NCI-H1417 (cell line): ENCODE measurements at regions not wholly inside any gene's neighbourhood (a gene's known extent, or its start where the extent isn't known, plus 50 kb on each side); places are given as distances from the start of the nearest gene placed in this dataset.
"Not testable (repeated sequence)": the region's sequence is repeated elsewhere in the genome, so short reads cannot be mapped to it uniquely, and the experiment has no call there.

Experiments
- DNase-seq, 3 experiments: peaks; one replicate each; lab custom pipeline; 2025; lab: John Stamatoyannopoulos, UW

DNA sequence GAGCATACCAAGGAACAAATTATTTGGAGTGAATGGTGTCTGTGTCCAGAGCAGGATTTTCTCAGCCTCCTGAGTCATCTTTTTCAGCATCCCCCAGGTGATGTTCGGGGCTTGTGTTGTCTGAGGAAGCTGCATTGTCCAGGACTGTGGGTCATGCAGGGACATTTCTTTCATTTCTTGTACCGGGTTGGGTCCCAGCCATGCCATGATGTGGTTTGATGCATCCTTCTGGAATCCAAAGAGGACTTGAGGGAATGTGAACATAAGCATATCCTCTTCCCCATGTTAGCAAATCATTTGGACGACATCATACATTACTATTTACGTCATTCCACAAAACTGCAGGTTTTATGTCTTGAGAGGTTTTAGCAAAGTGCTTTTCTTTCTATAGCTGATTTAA, 797.8 kb downstream of the CCDC85A start:
- DNase-seq = no peak

DNA sequence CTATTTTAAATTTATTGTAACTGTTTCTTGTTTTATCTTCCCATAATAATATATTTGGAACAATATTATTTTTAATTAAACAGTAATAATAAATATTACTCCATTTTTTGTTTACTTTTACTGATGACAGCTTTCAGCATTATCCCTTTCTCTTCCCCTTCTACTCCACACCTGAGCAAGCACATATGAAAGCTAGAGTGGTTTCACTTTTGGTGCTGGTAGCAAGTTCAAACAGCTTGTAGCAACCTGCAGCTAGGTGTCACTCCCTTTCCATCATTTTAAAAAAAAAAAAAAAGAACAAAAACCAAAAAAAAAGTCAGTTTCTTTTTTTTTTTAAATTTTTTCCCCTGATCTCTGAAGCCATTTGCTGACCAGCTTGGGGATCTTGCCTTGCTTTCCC, 801.8 kb downstream of the CCDC85A start:
- peak in 1 of 3 experiments; percentile 17 for DNase-seq

GRCh38 chr2:57022496-57022895, 838.7 kb downstream of the CCDC85A start:
- DNase-seq = no peak

DNA sequence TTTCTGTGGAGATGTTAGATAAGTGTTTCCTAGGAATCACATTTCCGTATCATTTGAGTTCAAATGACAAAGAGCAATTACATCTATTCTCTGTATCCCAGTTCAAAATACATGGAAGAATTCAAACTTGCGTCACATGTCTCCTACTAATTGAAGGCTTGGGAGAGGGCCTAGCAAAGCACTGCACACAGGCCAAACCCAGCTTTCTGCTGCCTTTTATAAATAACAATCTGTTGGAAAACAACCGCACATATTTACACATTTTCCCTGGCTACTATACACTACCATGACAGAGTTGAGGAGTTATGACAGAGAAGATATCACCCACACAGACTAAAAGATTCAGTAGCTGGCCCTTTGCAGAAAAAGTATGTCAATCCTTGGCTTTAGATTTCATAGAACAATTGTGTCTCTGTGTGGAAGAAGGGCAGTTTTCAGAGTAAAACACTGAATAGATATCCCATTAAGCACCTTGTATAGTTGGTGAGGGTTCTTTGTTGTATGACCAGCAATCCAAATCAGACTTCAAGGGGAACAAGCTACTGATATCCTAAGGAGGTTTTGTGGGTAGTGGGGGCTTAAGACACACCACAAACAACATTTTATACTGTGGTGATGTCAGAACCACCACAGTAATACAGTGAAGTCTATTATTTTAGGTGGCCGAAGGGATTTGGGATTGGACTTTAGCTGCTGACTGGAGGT, 861.3 kb downstream of the CCDC85A start:
- DNase-seq = no peak

DNA sequence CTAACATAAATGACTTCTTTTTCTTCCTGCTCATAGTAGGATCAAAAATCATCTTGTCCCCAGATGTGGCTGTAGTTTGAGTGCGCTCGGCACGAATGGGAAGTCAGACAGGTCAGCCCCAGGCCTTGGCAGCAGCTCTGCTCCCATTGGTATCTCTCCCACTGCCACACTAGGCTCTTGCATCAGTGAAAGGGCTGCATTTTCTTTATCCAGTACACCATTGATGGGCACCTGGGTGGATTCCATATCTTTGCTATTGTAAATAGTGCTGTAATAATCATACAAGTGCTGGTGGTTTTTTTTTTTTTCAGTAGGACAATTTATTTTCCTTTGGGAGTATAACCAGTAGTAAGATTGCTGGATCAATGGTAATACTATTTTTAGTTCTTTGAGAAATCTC, 865.5 kb downstream of the CCDC85A start:
- DNase-seq = no peak

DNA sequence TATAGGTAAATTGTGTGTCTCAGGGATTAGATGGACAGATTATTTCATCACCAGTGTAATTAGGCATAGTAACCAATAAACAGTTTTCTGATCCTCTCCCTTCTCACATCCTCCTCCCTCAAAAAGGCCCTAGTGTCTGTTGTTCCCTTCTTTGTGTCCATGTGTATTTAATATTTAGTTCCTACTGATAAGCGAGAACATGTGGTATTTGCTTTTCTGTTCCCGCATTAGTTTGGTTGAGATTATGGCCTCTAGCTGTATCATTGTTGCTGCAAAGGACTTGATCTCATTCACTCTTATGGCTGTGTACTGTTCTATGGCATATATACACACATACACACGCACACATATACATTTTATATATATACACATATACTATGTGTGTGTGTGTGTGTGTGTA, 866.2 kb downstream of the CCDC85A start:
- DNase-seq = no peak

GRCh38 chr2:57066301-57066700, 882.5 kb downstream of the CCDC85A start:
- DNase-seq = not testable (repeated sequence)

- no peak for DNase-seq
Measured at GRCh38 chr2:57075226-57075625, 891.4 kb downstream of the CCDC85A start.

GRCh38 chr2:57080035-57080434, 896.2 kb downstream of the CCDC85A start:
- DNase-seq = no peak

DNA sequence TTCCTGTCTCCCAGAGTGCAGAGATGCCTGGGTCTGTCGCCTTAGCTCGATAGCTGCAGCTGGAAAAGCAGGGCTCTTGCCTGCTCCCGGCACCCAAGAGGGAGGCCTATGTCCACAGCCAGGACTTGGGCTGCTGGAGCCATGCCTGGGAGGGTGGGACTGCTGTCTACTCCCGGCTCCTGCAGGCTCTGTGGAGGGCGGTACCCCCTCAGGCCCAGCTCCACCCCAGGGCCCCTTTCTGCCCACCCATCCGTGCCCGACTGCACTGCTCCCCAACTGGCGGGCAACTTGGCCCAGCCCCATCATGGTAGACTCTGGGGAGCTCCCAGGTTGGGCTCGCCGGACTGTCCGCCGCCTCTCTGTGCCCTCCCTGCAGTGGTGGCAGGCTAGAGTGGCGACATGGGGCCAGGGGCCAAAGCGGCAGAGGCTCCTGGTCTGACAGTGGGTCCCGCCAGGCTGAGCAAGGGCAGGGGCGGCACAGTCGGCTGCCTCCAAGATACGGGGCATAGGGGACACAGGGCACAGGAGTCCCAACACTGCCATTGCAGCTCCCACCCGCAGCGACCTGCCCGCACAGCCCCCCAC, 901.0 kb downstream of the CCDC85A start:
- DNase-seq = no peak

GRCh38 chr2:57093020-57093419, 909.2 kb downstream of the CCDC85A start:
- no peak for DNase-seq

DNA sequence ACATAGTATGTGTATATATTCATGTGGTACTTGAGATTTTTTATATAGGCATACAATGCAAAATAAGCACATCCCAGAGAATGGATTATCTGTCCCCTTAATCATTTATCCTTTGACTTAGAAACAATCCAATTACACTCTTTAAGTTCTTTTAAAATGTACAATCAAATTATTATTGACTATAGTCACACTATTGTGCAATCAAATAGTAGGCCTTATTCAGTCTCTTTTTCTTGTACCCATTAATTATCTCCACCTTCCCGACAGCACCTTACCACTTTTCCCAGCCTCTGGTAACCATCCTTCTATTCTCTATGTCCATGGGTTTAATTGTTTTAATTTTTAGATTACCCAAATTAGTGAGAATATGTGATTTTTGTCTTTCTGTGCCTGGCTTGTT, 914.1 kb downstream of the CCDC85A start:
- DNase-seq = no peak

DNA sequence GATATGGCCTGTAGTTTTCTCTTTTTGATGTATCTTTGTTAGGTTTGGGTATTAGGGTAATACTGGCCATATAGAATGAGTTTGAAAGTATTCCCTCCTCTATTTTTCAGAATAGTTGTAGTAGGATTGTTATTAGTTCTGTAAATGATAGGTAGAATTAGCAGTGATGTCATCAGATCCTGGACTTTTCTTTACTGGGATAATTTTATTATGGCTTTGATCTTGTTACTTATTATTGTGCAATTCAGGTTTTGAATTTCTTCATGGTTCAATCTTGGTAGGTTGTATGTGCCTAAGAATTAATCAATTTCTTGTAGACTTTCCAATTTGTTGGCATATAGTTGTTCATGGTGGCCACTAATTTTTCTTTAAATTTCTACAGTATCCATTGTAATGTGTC, 916.6 kb downstream of the CCDC85A start:
- DNase-seq = no peak

- peak in 1 of 3 experiments; percentile 33 for DNase-seq
Measured at GRCh38 chr2:57105694-57106093, 921.9 kb downstream of the CCDC85A start.

GRCh38 chr2:57107353-57107752, 923.6 kb downstream of the CCDC85A start:
- no peak for DNase-seq

- no peak for DNase-seq
Measured at GRCh38 chr2:57111531-57111930, 927.7 kb downstream of the CCDC85A start.

DNA sequence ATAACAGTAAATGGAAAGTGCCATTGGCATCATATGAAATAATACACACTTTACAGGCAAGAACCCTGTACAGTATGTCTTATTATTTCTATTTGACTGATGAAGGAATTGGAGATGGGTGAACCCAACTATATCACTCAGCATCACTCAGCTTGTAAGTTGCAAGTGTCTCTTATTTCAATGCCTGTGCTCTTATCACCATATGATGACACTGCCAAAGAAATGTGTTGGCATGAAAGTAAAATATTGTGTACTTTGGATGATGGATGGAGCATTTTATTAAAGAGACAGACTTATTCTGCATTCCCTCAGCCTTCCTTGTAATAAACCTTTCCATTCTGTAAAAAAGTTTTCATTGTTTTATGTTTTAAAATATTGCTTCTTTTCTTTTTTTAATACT, 927.5 kb upstream of the VRK2 start:
- no peak for DNase-seq

GRCh38 chr2:57126410-57126809, 920.2 kb upstream of the VRK2 start:
- DNase-seq = no peak

- DNase-seq = no peak
Measured at GRCh38 chr2:57139179-57139578, 907.4 kb upstream of the VRK2 start.

DNA sequence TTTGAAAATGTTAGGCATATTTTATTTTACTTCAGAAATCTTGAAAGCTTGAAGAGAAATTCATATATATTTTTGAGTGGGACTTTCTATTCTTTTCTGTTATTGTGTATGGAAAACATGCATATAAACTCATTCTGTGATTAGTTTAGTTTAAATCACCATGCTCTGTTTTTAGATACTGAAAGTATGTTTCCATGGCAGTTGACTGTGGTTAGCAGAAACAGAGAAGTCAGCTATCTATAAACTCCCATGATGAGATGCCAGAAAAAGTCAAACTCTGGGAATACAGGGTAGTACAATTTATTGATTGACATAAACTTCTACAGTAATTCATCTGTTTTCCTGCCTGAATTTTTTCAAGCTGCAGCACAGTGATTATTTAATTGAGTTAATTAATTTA, 905.3 kb upstream of the VRK2 start:
- DNase-seq = no peak

DNA sequence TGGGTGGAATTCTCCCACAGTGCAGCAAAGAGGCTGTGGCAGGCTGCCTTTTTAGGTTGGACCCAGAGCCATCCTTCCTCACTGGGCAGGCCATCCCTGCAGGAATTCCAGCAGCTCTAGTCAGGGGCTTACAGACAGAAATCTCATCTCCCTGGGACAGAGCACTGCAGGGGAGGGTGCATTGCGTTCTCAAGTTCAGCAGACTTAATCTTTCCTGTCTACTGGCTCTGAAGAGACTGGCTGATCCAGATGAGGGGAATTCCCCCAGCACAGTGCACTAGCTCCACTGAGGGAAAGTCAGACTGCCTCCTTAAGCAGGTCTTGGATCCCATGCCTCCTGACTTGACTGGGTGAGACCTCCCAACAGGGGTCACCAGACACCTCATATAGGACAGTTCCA, 899.7 kb upstream of the VRK2 start:
- no peak for DNase-seq

GRCh38 chr2:57156231-57156924, 890.2 kb upstream of the VRK2 start:
- DNase-seq = no peak

GRCh38 chr2:57160976-57161375, 885.6 kb upstream of the VRK2 start:
- DNase-seq = no peak
